ENCODE measurements at regions not wholly inside any gene's neighbourhood (a gene's known extent, or its start where the extent isn't known, plus 50 kb on each side); places are given as distances from the start of the nearest gene placed in this dataset.

- H3K27ac ChIP-seq (ENCODE audit: low read length): no peak overlapping the region
- no peak overlapping the region for H3K4me2 ChIP-seq (ENCODE audit: low read length)
- ChIA-PET POLR2A (ENCODE audit: unreplicated experiment) (no interaction called here), CTCF (interaction anchor here (0.6 kb wide), 1 partner anchor 8 kb away, joined by 3 read pairs; no protein-coding TSS in a partner anchor)
- TF ChIP-seq EZH2phosphoT487 (IDR thresholded peaks at IDR 0.05; ENCODE audit: borderline replicate concordance, low read length): no peak
- TF ChIP-seq CTCF (conservative IDR thresholded peaks at IDR 0.05; ENCODE audit: low read depth, low read length): no peak
- TF ChIP-seq EZH2 (IDR thresholded peaks at IDR 0.05; ENCODE audit: low read length, unreplicated experiment): no peak
- H3K4me1 ChIP-seq (ENCODE audit: insufficient read depth, low read length): 0 out of 2 replicates have a peak, but pooled peaks cover 5% of the 10 kb centered on the region
- no peaks in the 10 kb centered on the region for H4K20me1 ChIP-seq (ENCODE audit: low read length)
- BruUV-seq (replicated peaks): no TSS peak
- DNase-seq (no peak), ATAC-seq (no peak)
- H3K79me2 ChIP-seq (ENCODE audit: low read length): no peaks in the 10 kb centered on the region
- H3K36me3 ChIP-seq (ENCODE audit: low read depth, low read length): no peaks in the 10 kb centered on the region
- H2AFZ ChIP-seq (ENCODE audit: low read length): no peak overlapping the region
- H3K9me3 ChIP-seq (ENCODE audit: low read length): no peaks in the 10 kb centered on the region
- intact Hi-C loops (cut with micrococcal nuclease): no loop called here
- no peak overlapping the region for H3K9ac ChIP-seq (ENCODE audit: low read length)
- no peaks in the 10 kb centered on the region for H3K9me2 ChIP-seq (replicated peaks; ENCODE audit: low read length)
- peaks cover 42% of the 10 kb centered on the region for H3K27me3 ChIP-seq (ENCODE audit: low read length)
- no peaks in the 10 kb centered on the region for H3F3A ChIP-seq (ENCODE audit: low read length, unreplicated experiment)
- no peak overlapping the region for H3K4me3 ChIP-seq (ENCODE audit: low read length)
These were observed 581.0 kb upstream of the TMEM132C start for GRCh38 chr12:127685931-127686330.

DNA sequence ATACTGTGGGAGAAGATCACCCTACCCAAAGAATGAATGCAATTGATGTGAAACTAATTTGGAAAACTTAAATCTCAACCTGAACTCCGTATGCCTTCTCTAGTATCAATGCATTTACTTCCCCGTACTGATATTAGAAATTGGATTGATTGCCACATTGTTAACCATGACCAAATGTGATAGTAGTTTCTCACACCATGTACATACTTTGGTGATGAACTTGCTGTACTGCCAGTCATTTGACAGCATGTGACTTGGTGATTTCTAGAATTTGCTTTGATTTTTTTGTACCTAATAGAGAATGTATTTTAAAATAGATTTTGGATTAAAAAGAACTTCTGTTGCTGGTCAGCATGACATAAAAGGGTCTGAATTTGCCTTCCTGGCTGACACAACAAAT is 579.8 kb upstream of the TMEM132C start:
- CTCF ChIA-PET: no interaction called here

More for the DNA sequence above, 579.8 kb upstream of the TMEM132C start:
- TF ChIP-seq EZH2 (IDR thresholded peaks at IDR 0.05; ENCODE audit: low read length, unreplicated experiment): no peak
- TF ChIP-seq EZH2phosphoT487 (IDR thresholded peaks at IDR 0.05; ENCODE audit: borderline replicate concordance, low read length): no peak
- TF ChIP-seq CTCF (conservative IDR thresholded peaks at IDR 0.05; ENCODE audit: low read depth, low read length): no peak
- H3K4me1 ChIP-seq (ENCODE audit: insufficient read depth, low read length): 0 out of 2 replicates have a peak, but pooled peaks cover 5% of the 10 kb centered on the region
- no peaks in the 10 kb centered on the region for H3K36me3 ChIP-seq (ENCODE audit: low read depth, low read length)
- no peak for DNase-seq
- BruUV-seq (replicated peaks): no TSS peak
- H3F3A ChIP-seq (ENCODE audit: low read length, unreplicated experiment): no peaks in the 10 kb centered on the region
- ATAC-seq: no peak
- H3K4me2 ChIP-seq (ENCODE audit: low read length): no peak overlapping the region
- H3K27me3 ChIP-seq (ENCODE audit: low read length): peaks cover 53% of the 10 kb centered on the region
- intact Hi-C loops (cut with micrococcal nuclease): no loop called here
- H3K4me3 ChIP-seq (ENCODE audit: low read length): no peak overlapping the region
- no peaks in the 10 kb centered on the region for H3K9me3 ChIP-seq (ENCODE audit: low read length)
- no peak overlapping the region for H3K9ac ChIP-seq (ENCODE audit: low read length)
- no peaks in the 10 kb centered on the region for H3K79me2 ChIP-seq (ENCODE audit: low read length)
- no peaks in the 10 kb centered on the region for H4K20me1 ChIP-seq (ENCODE audit: low read length)
- H3K9me2 ChIP-seq (replicated peaks; ENCODE audit: low read length): no peaks in the 10 kb centered on the region
- H3K27ac ChIP-seq (ENCODE audit: low read length): no peak overlapping the region
- H2AFZ ChIP-seq (ENCODE audit: low read length): no peak overlapping the region
- POLR2A ChIA-PET (ENCODE audit: unreplicated experiment): no interaction called here

Measured in PC-3 (cell line).